NCI-H526 (cell line): ENCODE measurements at regions not wholly inside any gene's neighbourhood (a gene's known extent, or its start where the extent isn't known, plus 50 kb on each side); places are given as distances from the start of the nearest gene placed in this dataset.
"Not testable (repeated sequence)": the region's sequence is repeated elsewhere in the genome, so short reads cannot be mapped to it uniquely, and the experiment has no call there.

Source experiments
- DNase-seq, 2 experiments: peaks; one replicate each; lab custom pipeline; 2025; lab: John Stamatoyannopoulos, UW

GRCh38 chr9:25461416-25461815 lies 216.8 kb downstream of the TUSC1 start:
- no peak for DNase-seq

GRCh38 chr9:25453875-25454274 lies 224.4 kb downstream of the TUSC1 start:
- no peak for DNase-seq

- DNase-seq: no peak
Observed at GRCh38 chr9:25449503-25449902, 228.7 kb downstream of the TUSC1 start.

- not testable (repeated sequence) for DNase-seq
Observed at GRCh38 chr9:25445721-25446120, 232.5 kb downstream of the TUSC1 start.

DNA sequence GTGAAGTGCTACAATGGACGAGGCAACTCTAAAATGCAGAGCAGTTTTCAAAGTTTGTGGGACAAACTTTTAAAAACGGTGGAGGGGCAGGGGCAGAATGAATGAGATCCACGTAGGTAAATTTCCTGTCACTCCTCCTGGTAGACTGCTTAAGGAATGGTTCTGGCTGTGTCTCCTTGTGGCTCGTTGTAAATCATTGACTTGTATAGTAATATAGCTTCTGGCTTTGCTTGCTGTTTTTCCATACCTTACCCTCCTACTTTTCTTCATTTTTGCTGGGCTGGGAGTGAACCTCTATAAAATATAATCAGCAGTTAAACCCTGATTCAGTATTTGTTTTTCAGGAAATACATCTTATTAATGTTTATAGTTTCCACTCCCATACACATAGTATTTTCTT lies 235.7 kb downstream of the TUSC1 start:
- DNase-seq: no peak

DNA sequence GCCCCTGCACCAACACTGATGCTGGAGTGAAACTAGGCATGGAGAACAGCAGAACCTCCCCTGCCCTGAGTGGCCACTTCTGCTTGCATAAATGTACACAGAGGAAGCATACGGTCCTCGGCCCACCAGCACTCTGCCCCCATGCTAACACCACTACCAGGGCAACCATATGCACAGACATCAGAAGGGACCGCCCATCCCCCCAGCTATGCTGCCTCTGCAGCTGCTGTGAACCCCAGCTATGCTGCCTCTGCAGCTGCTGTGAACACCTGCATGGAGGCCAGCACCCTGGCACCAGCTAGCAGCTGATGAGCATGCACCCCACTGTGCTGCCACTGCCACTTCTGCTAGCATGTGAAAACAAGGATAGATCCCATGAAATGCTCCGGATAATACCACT lies 250.3 kb downstream of the TUSC1 start:
- DNase-seq: no peak

DNA sequence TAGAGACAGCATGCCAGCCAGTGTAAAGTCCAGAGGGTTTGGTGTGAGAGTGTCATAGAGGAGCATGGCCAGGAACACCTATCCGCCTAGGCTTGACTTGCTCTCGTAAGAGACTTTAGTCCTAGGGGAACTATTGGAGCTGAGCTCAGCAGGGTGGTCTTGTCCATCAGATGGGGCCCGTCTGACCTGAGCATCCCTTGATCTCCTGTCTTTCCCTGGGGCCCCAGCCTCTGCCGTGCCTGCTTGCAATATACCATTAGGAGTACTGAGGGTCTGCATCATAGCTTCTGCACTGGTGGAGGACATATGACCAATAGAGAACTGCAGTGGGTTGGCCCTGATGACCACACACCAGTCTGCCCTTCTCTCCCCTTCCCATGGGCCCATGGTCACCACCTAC lies 251.0 kb downstream of the TUSC1 start:
- DNase-seq: no peak

DNA sequence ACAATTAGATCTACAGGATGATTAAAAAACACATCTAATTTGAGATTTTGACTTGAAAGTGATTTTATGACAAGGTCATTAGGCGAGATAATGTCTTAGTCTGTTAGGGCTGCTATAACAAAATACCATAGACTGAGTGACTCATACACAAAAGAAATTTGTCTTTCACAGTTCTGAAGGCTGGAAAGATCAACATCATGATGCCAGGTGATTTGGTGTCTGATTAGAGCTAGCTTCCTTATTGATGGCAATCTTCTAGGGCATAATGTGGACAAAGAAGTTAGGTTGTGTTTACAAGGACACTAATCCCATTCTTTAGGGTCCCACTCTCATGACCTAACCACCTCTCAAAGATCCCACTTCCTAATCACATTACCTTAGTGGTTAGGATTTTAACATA lies 256.7 kb downstream of the TUSC1 start:
- DNase-seq: no peak

DNA sequence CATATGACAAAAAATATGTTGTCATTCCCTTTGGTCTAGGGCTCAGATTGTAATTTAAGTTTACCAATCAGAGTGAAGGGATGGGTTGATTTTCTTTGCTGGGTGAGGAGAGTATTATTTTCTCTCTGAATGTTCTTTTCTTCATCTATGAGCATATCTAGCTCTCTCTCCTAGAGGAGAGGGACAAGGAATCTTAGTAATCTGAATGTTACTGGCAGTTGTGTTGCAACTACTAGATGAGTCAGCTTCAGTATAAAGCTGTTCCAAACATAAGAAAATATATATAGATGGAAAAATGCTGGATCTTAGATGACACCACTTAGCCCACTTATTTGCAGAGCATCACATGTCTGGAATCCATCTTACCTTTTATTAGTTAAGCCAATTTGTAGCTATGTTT lies 259.3 kb downstream of the TUSC1 start:
- DNase-seq: no peak

DNA sequence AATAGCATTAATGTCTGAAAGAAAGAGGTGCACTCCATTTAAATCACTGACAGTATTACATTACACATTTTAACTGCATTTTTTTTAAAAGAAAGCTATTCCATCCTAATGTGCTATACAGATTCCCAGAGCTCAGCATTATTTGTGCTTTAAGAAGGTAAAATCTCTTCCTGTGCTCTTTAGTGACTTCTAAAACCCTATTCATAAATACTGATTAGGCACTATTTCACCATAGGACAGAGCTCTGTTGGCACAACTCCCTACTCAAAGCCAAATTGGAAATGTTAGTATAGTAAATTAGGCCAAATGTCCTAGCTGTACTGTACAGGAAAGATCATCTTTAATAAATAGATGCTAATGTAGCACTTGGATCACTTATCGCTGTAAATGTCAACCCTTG lies 262.5 kb downstream of the TUSC1 start:
- DNase-seq: no peak

GRCh38 chr9:25412646-25413045 lies 265.6 kb downstream of the TUSC1 start:
- DNase-seq: no peak

DNA sequence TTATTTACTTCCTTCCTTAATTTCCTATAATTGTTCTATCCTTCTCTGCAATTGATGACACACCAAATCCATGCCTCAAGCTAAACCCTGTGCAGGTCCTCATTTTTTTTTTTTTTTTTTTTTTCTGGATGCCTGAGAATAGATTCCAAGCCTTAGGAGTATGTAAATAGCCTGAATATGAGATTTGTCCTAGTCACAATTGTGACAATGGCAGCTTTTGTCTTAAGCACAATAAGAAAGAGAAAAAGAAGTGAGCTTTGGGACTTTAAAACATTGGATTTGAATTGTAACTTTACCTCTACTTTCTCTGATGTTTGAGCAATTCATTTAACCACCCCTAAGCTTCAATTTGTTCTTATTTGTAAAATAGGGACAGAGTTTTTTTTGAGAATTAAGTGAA lies 280.5 kb downstream of the TUSC1 start:
- no peak for DNase-seq

GRCh38 chr9:25396828-25397227 lies 281.4 kb downstream of the TUSC1 start:
- DNase-seq: no peak

- DNase-seq: no peak
Observed at GRCh38 chr9:25381141-25381540, 297.1 kb downstream of the TUSC1 start.

DNA sequence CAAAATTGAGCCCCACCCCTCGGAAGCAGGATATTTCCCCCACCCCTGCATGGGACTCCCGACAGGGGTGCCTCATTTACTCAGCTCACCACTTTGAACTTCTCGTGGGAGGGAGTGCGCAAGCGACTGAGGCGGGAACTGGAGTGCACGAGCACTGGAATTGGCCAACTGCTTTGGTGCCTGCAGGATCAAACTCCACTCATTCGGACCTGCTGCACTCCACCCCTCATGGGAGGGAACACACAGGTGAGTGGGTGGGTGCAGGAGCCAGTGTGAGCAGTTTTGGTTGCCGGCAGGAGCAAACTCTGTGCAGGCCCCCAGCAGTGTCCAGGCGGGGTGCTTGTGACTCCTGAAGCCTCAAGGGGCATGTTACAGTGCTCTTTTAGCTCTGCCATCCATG lies 301.2 kb downstream of the TUSC1 start:
- no peak for DNase-seq

- no peak for DNase-seq
Observed at GRCh38 chr9:25374281-25374680, 304.0 kb downstream of the TUSC1 start.

DNA sequence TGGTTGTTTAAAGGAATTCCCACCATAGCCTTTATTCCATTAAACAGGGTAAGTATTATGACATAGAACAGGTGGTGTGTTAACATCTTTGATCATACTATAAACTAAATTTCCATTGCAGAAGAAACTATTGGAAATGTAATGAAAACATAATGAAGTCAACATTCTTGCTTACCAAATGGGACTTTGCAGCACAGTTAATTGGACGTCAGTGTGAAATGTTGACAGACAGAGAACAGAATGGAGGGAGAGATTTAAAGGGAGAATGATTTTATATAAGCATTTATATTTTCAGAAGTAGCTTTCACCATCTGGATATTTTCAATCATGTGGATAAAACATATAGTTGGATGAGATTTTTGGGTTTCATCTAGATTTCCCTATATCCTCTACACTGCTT lies 311.3 kb downstream of the TUSC1 start:
- DNase-seq: no peak

DNA sequence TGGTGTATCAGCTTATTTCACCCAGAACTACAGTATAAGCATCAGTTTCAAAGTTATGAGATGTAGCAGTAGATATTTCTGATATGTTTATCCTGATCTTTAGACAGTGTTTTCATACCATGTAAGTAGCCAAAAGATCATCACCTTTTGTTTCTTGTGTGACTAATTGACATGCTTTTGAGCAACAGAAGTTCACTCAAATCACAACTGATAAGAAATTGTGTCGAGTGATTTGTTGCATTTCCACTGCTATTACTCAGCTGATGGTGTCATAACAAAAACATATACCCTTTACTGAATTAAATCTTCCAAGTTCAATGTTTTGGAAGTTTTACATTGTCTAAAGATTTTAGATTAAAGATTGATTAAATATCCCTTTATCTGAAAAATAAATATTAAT lies 324.5 kb downstream of the TUSC1 start:
- no peak for DNase-seq

- peak in 1 of 2 experiments; percentile 35 for DNase-seq
Observed at GRCh38 chr9:25350011-25350410, 328.2 kb downstream of the TUSC1 start.

- no peak for DNase-seq
Observed at GRCh38 chr9:25322142-25322541, 356.1 kb downstream of the TUSC1 start.

GRCh38 chr9:25310961-25311360 lies 367.3 kb downstream of the TUSC1 start:
- no peak for DNase-seq

DNA sequence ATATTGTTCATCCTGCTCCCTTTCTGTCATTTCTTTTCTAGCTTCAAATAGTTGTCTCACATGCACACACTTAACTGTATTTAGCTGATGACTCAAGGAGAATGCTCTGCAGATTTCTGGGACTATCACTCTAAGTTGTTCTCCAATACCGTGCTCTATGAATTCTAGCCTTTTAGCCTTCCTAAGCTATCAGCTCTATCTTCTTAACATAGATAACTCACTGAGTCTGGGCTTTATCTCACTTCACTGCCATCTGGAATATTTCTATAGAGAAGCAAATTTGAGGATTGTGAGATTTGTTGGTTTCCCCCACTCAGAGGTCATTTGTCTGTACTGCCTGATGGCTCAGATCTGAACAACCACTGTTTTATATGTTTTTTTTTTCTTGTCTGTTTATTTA lies 369.7 kb downstream of the TUSC1 start:
- DNase-seq: no peak

DNA sequence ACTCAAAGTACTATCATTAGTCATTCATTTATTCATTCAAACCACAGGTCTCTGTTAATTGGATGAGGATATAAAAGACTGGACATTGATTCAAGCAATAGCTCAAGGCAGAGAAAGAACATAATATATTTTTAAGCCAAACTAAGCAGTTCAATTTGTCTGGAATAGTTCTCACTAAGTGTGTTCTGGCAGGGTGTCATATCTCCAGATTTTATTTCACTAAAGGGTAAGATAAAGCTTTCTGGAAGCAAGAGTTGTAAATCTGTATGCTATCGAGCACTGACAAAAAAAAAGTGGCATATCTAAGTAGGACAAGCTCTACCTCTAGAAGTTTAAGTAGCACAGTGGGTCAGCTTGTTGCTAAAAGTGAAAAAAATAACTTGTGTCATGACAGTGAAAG lies 375.6 kb downstream of the TUSC1 start:
- DNase-seq: no peak

DNA sequence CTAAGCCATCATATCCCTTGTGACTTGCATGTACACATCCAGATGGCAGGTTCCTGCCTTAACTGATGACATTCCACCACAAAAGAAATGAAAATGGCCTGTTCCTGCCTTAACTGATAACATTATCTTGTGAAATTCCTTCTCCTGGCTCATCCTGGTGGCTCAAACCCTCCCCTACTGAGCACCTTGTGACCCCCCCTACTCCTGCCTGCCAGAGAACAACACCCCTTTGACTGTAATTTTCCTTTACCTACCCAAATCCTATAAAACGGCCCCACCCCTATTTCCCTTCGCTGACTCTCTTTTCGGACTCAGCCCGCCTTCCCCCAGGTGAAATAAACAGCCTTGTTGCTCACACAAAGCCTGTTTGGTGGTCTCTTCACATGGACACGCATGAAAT lies 390.0 kb downstream of the TUSC1 start:
- not testable (repeated sequence) for DNase-seq

GRCh38 chr9:25284365-25284764 lies 393.9 kb downstream of the TUSC1 start:
- DNase-seq: no peak
